Stimulated activated CD4-positive, alpha-beta T cell treated with anti-CD3 and anti-CD28 coated beads, Interleukin-12 subunit alpha, Interleukin-12 subunit beta, amount 100 ng/mL, for 48 hours (primary cell): ENCODE measurements at regions not wholly inside any gene's neighbourhood (a gene's known extent, or its start where the extent isn't known, plus 50 kb on each side); places are given as distances from the start of the nearest gene placed in this dataset.
"Not testable (repeated sequence)": the region's sequence is repeated elsewhere in the genome, so short reads cannot be mapped to it uniquely, and the experiment has no call there.

Experiments used
- DNase-seq, 3 donors: peaks; one replicate each; pipeline ENCODE4 v3.0.0-alpha.2; 2020; ENCODE audit warnings: low read depth in 2 of 3, low spot score in 1 of 3

GRCh38 chr14:28820677-28821076 lies 54.1 kb downstream of the FOXG1 start:
- DNase-seq = no peak

GRCh38 chr14:28821993-28822392 lies 55.4 kb downstream of the FOXG1 start:
- DNase-seq = no peak

- no peak for DNase-seq
Measured at GRCh38 chr14:28823245-28823644, 56.7 kb downstream of the FOXG1 start.

- DNase-seq = no peak
Measured at GRCh38 chr14:28830115-28830534, 63.5 kb downstream of the FOXG1 start.

GRCh38 chr14:28831126-28831525 lies 64.5 kb downstream of the FOXG1 start:
- no peak for DNase-seq

GRCh38 chr14:28842569-28842968 lies 76.0 kb downstream of the FOXG1 start:
- DNase-seq = not testable (repeated sequence)

- DNase-seq = no peak
Measured at GRCh38 chr14:28867571-28867970, 101.0 kb downstream of the FOXG1 start.

GRCh38 chr14:28870033-28870564 lies 103.5 kb downstream of the FOXG1 start:
- no peak for DNase-seq

GRCh38 chr14:28875934-28876571 lies 109.5 kb downstream of the FOXG1 start:
- no peak for DNase-seq

GRCh38 chr14:28876572-28876945 lies 110.0 kb downstream of the FOXG1 start:
- DNase-seq = no peak

- no peak for DNase-seq
Measured at GRCh38 chr14:28877923-28878322, 111.3 kb downstream of the FOXG1 start.

GRCh38 chr14:28879573-28879996 lies 113.0 kb downstream of the FOXG1 start:
- DNase-seq = no peak

- DNase-seq = no peak
Measured at GRCh38 chr14:28886940-28887339, 120.4 kb downstream of the FOXG1 start.

GRCh38 chr14:28895389-28895788 lies 128.8 kb downstream of the FOXG1 start:
- DNase-seq = no peak

- DNase-seq = no peak
Measured at GRCh38 chr14:28896337-28896736, 129.8 kb downstream of the FOXG1 start.

- no peak for DNase-seq
Measured at GRCh38 chr14:28901631-28902030, 135.0 kb downstream of the FOXG1 start.

GRCh38 chr14:28902930-28903329 lies 136.3 kb downstream of the FOXG1 start:
- DNase-seq = no peak

- DNase-seq = no peak
Measured at GRCh38 chr14:28911521-28911920, 144.9 kb downstream of the FOXG1 start.

GRCh38 chr14:28913056-28913455 lies 146.5 kb downstream of the FOXG1 start:
- no peak for DNase-seq

- DNase-seq = no peak
Measured at GRCh38 chr14:28926122-28926521, 159.5 kb downstream of the FOXG1 start.

GRCh38 chr14:28931999-28932398 lies 165.4 kb downstream of the FOXG1 start:
- DNase-seq = no peak

GRCh38 chr14:28936601-28937000 lies 170.0 kb downstream of the FOXG1 start:
- no peak for DNase-seq

- DNase-seq = no peak
Measured at GRCh38 chr14:28941758-28942157, 175.2 kb downstream of the FOXG1 start.
